Upper lobe of left lung (tissue), 4 donors: ENCODE measurements at regions not wholly inside any gene's neighbourhood (a gene's known extent, or its start where the extent isn't known, plus 50 kb on each side); places are given as distances from the start of the nearest gene placed in this dataset.

Source experiments
- EP300 ChIP-seq, 4 donors: sonication (generic); formaldehyde crosslinking; IDR thresholded peaks; one replicate each; pipeline ENCODE4 v1.5.1; 2017; ENCODE audit warnings: antibody characterized with exemption in 4 of 4, control low read depth in 2 of 4
- POLR2AphosphoS5 ChIP-seq, 2 donors: sonication (generic); formaldehyde crosslinking; IDR thresholded peaks; one replicate each; pipeline ENCODE4 v1.5.1; 2017; ENCODE audit warnings: antibody characterized with exemption in 2 of 2
- TF ChIP-seq, protein P1 (sequence below), 6 experiments: fragments of 450-650 bp in 4 of 6; fragments of 200-600 bp in 2 of 6; sonication (generic) in 2 of 6; IDR thresholded peaks; one replicate each; pipeline ENCODE4 v1.5.1; 2016 to 2019; ENCODE audit warnings: antibody characterized with exemption in 6 of 6

DNA sequence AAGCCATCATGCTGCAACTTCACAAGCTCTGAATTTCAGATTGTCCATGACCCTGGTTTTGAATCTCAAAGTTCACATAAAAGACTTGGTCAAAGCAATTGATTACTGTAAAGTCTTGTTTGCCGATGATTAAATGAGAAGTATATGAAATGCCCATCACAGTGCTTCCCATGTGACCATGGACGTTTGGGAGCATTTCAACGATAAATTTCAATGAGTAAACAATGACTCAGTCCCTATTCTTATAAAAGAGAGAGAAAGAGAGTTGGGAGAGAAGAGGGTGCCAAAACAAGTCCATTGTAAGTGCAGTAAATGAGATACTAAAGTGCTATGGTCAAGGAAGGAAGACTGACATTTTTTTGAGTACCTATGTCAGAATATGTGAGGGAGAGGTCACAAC is 276.9 kb downstream of the SOX9 start:
- no peak for TF ChIP-seq POLR2AphosphoS5 (IDR thresholded peaks at IDR 0.05)
- TF ChIP-seq, protein P1, sequence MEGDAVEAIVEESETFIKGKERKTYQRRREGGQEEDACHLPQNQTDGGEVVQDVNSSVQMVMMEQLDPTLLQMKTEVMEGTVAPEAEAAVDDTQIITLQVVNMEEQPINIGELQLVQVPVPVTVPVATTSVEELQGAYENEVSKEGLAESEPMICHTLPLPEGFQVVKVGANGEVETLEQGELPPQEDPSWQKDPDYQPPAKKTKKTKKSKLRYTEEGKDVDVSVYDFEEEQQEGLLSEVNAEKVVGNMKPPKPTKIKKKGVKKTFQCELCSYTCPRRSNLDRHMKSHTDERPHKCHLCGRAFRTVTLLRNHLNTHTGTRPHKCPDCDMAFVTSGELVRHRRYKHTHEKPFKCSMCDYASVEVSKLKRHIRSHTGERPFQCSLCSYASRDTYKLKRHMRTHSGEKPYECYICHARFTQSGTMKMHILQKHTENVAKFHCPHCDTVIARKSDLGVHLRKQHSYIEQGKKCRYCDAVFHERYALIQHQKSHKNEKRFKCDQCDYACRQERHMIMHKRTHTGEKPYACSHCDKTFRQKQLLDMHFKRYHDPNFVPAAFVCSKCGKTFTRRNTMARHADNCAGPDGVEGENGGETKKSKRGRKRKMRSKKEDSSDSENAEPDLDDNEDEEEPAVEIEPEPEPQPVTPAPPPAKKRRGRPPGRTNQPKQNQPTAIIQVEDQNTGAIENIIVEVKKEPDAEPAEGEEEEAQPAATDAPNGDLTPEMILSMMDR (IDR thresholded peaks at IDR 0.05): no peak
- TF ChIP-seq EP300 (IDR thresholded peaks at IDR 0.05): no peak
